ENCODE measurements at regions not wholly inside any gene's neighbourhood (a gene's known extent, or its start where the extent isn't known, plus 50 kb on each side); places are given as distances from the start of the nearest gene placed in this dataset.

DNA sequence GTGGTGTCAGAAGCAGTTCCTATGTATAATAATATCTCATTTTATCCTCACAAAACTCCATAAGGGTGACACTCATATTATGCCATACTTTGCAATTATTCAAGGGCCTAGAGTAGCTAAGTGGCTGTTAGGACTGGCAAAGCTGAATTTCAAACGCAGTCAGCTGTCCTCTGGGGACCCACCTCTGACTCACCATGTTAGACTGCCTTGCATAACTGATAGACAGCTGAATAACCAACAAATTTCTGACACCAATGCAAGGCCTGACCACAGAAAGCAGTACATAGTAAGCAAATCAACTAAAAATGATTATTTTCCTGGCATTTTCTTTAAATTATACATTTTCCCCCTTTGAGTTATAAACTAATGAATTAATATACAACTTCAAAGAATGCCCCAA lies 251.6 kb upstream of the PTGER4 start:
- TF ChIP-seq, protein P1, sequence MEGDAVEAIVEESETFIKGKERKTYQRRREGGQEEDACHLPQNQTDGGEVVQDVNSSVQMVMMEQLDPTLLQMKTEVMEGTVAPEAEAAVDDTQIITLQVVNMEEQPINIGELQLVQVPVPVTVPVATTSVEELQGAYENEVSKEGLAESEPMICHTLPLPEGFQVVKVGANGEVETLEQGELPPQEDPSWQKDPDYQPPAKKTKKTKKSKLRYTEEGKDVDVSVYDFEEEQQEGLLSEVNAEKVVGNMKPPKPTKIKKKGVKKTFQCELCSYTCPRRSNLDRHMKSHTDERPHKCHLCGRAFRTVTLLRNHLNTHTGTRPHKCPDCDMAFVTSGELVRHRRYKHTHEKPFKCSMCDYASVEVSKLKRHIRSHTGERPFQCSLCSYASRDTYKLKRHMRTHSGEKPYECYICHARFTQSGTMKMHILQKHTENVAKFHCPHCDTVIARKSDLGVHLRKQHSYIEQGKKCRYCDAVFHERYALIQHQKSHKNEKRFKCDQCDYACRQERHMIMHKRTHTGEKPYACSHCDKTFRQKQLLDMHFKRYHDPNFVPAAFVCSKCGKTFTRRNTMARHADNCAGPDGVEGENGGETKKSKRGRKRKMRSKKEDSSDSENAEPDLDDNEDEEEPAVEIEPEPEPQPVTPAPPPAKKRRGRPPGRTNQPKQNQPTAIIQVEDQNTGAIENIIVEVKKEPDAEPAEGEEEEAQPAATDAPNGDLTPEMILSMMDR (IDR thresholded peaks at IDR 0.05), result no peak
- no peak for TF ChIP-seq POLR2AphosphoS5 (IDR thresholded peaks at IDR 0.05)
